IPS-18c (cell line): ENCODE measurements at regions not wholly inside any gene's neighbourhood (a gene's known extent, or its start where the extent isn't known, plus 50 kb on each side); places are given as distances from the start of the nearest gene placed in this dataset.

Source experiments
- H3K4me3 ChIP-seq: 2 replicates; pipeline ENCODE4 v1.7.0; 2013; ENCODE audit warnings: low read depth, mild to moderate bottlenecking, low read length, moderate library complexity; ENCODE audit not compliant: insufficient read depth
- H3K9me3 ChIP-seq: one replicate; pipeline ENCODE4 v1.6.1; 2013; ENCODE audit warnings: mild to moderate bottlenecking, low read length, moderate library complexity; ENCODE audit not compliant: control insufficient read depth, insufficient read depth

DNA sequence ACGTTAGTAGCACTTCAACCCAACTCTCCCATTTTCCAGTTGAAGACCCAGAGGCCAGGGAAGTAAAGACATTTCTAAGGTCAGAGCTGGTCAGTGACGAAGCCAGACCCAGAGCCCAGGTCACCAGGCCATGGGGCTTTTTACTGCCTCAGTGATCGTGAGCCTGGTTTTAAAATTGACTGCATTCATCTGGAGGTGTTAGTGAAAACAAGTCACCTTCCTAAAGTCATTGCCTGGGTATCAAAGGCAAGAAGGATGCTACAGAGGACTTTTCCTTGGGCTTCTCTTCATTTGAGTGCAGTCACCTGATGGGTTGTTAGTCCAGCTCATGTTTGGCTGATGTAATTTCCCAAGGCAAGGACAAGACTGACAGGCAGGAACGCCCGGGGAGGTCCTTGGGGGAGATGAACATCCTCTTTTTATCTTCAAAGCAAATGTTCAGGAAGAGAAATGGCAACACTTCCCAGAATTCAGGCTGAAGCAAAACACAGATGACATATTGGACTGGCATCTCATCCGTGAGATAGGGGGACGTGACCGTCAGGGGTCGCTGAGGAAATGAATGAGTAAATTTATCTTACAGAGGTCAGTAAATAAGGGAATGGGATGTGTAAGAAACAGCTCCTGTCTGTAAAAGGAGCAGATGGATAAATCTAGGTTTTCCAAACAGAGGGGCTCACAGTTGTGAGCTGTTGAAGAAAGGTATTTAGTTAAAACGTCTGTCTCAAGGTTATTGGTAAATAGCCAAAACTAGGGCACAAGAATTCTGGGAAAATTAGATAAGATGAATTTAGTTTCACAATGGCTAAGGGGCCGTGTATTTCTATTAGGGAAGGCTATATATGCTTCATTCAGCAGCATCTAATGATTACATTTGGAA lies 201.2 kb downstream of the OPA1 start:
- no peak overlapping the region for H3K4me3 ChIP-seq
- no peaks in the 10 kb centered on the region for H3K9me3 ChIP-seq

DNA sequence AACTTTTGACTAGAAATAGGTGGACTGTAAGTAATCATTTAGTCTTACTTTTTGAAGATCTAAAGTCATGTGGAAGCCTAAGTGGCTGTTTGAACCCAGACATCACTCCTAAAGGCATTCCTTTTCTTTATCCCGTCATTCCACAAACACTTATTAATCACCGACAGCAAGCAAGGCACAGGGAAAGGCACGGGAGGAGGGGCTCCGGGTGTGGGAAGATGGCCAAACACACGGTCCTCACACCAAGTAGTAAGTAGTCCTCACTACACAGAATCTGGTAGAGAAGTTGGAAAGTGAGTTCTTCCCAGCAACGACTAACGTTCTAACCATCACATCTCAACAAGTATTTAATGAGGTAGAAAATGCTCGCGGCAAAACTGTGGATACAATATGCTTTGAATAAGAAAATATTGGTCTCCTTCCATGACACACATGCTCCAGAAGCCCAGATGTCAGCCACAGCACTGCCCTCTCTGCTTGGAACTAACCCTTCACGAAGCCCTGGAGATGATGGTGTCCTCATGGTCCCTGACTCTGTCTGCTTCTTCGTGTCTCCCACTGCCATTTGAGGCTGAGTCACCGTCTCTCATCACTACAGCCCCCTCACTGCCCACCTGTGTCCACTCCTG lies 202.2 kb downstream of the OPA1 start:
- Histone ChIP-seq H3K4me3 (no peak overlapping the region), H3K9me3 (no peaks in the 10 kb centered on the region)

DNA sequence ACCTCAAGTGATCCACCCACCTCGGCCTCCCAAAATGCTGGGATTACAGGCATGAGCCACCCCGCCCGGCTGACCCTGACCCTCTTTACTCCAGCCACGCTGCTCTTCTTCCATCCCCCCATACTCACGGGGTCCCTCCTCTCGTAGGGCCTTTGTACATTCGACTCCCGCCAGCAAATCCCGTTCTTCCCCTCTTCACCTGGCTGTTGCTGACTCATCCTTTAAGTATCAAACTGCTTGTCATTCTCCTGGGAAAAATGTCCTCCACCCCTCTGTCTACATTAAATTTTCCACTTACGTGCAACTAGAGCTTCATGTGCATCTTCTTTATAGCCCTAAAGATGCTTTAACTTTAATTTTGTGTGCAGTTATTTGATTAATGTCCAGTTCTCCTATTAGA lies 203.1 kb downstream of the OPA1 start:
- H3K4me3 ChIP-seq: no peak overlapping the region
- no peaks in the 10 kb centered on the region for H3K9me3 ChIP-seq

DNA sequence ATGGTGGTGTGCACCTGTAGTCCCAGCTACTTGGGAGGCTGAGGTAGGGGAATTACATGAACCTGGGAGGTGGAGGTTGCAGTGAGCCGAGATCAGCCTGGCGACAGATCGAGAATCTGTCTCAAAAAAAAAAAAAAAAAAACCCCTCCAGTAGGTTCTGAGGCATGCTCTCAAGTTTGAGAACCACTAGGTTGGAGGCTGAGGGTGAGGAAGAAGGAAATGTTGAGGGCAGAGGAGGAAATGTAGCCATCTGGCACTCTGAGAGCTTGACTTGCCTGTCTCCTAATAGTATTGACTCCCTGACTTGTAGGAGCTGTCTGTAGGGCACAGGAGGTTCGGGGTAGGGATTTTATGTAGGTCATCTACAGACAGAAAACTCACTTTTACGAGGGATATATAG lies 204.6 kb downstream of the OPA1 start:
- H3K4me3 ChIP-seq: no peak overlapping the region
- H3K9me3 ChIP-seq: no peaks in the 10 kb centered on the region

DNA sequence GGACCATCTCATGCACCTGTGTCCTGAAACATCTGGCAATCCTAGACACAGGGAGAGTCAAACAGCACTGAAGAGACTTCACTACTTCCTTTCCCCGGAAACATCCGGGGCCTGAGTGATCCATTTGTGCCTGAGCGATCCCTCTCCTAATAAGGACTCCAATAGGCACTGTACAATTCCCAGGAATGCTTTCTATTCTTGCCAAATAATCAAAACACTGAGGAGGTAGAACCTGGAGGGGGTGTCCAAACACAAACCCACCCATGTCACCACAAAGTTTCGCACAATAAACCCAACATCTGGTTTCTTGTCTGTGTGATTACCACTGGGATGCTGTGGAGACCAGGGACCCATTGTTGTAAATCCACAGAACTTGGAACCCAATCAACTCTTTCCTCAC lies 205.0 kb downstream of the OPA1 start:
- H3K9me3 ChIP-seq: no peaks in the 10 kb centered on the region

DNA sequence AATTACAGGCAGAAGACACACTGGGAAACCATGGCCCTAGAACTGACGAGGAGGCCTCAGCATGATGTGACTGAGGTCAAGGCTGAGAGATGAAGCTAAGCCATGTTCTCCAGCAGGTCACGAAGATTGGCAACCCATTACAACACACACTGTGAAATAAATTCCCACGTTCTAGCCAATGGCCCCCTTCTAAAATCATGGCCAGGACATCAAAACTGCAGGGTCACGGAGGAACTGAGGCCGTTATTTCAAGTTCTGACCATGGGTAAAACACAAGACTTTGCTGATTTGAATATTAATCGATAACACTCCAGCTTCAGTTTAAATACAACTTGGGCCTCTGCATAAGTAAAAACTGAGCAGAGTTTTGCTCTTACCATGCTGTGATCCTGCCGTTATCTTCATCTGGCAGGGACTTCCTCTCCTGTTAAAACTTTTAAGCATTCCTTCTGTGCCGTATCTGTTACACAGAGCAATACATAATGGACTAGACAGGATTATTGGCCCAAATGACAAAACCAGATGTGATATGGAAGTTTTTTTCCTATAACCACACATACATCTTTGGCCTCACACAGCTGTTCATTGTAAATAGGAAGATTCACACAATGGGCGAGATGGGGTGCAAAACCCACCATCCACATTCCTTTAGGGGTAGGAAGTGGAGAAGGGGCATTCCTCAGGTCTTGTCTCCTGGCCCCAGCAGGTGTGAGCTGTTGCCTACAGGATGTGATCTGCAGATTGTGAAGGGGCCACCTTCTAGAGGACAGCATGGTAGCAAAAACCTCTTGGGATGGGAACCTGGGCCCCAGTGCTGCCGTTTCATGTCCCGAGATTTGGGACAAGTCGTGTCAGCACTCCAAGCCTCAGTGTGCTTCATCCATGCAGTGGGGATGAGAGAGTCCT lies 207.4 kb downstream of the OPA1 start:
- H3K4me3 ChIP-seq: no peak overlapping the region
- H3K9me3 ChIP-seq: no peaks in the 10 kb centered on the region

More for the DNA sequence above, 205.0 kb downstream of the OPA1 start:
- H3K4me3 ChIP-seq: no peak overlapping the region

DNA sequence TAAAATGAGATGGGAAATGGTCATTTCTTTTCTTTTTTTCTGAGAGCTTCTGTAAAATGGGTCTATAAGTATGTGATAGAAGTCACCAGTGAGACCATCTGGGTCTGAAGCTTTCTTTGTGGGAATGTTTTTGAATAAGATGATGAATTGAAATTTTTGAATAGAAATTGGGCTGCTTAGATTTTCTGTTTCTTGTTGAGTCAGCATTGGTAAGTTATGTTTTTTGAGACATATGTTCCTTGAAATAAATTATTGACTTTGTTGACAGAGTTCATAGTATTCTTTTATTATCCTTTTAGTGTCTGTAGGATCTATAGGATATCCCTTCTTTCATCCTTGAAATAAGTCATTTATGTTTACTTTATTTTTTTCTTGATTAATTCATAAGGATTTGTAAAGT lies 208.1 kb downstream of the OPA1 start:
- H3K4me3 ChIP-seq: no peak overlapping the region
- H3K9me3 ChIP-seq: no peaks in the 10 kb centered on the region

DNA sequence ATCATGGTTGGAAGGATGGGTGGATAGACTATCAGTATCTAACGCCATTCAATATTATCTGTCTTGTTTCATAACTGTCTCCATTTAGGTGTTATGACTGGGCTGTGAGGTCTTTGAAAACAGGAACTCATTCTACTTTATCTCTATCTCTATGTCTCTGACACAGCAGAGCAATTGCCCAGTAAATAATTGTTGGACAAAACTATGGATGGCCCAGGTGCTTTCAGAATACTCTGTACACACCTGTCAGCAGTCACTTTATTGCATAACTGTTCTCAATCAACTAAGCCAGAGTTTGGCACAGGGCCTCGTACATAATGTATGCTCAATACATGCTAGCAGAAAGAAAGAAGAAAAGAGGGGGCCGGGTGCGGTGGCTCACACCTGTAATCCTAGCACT lies 210.3 kb downstream of the OPA1 start:
- Histone ChIP-seq H3K9me3 (no peaks in the 10 kb centered on the region), H3K4me3 (no peak overlapping the region)

DNA sequence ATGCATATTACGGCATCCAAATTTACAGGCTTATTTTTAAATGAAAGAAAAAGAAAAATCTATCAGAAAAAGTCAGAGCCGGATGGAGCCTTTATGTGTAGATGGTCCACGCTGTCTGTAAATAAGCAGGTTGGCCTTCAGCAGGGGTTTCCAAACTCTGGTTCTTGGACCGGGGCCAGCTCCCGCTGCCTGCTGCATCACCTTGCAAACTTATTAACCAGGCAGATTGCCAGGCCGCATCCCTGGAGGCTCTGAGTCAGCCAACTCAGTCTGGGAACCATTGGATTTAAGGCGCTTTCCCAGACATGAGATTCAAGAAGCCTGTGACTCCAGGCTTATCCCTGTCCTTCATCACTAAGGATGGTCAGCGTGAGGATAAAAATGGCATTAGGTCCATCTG lies 212.4 kb downstream of the OPA1 start:
- H3K9me3 ChIP-seq: no peaks in the 10 kb centered on the region
- no peak overlapping the region for H3K4me3 ChIP-seq

DNA sequence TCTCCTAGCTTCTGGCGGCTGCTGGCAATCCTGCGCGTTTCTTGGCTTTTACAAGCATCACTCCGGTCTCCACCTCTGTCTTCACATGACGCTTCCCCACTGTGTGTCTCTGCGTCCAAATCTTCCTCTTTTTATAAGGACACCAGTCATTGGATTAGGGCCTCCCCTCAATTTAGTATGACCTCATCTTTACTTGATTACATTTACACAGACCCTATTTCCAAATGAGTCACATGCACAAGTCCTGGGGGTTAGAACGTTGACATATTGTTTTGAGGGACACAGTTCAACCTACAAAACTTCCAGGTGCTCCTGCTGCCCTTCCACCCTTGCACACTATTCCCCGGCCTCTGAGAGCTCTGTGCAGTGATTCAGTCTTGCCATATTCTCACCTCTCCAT lies 215.3 kb downstream of the OPA1 start:
- no peak overlapping the region for H3K4me3 ChIP-seq
- H3K9me3 ChIP-seq: no peaks in the 10 kb centered on the region

DNA sequence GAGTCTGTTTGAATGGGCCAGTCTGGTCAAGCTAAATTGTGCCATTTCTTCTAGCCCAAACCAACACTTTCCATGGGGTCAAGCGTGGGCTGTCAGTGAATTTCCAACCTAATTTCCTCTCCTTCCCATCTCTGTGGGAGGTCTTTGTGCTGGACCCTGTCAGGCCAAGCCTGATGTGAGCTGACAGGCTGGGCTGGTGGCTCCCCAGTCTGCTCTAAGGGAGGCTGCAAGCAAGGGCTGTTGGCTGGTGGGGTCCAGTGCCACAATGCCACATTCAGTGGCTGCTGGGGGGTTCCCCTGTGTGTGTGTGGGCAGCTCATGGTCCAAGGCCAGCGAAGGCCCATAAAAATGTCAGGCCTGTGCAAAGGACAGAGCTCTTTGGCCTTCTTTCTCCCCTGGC lies 216.1 kb downstream of the OPA1 start:
- Histone ChIP-seq H3K9me3 (no peaks in the 10 kb centered on the region), H3K4me3 (no peak overlapping the region)

DNA sequence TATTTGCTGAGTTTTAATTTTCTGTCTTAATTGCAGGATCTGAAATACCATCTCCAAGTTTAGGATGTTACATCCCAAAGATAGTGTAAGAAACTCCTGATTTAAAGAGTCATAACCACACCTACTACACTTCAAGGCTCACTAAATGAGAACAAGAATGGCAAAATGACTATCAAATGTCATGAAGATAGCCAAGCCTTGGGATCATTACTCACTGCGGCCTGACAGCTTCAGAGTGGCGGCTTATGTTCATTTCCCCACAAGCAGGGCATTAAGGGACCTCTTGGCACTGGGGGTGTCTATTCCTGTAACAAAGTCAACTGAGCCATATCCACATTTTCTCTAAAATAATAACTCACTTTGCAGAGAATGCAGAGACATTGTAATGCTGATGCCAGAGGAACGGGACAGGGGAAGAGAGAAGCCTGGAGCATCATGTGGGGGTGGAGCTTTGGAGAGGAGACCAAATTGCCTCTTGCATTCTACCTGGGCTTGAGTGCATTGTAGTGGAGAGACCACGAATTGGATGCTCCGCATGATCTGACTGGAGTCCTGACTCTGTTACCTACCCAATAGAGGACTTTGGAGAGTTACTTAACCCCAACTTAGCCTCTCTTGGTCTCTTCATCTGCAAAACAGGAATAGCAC lies 219.2 kb downstream of the OPA1 start:
- Histone ChIP-seq H3K9me3 (no peaks in the 10 kb centered on the region), H3K4me3 (no peak overlapping the region)

DNA sequence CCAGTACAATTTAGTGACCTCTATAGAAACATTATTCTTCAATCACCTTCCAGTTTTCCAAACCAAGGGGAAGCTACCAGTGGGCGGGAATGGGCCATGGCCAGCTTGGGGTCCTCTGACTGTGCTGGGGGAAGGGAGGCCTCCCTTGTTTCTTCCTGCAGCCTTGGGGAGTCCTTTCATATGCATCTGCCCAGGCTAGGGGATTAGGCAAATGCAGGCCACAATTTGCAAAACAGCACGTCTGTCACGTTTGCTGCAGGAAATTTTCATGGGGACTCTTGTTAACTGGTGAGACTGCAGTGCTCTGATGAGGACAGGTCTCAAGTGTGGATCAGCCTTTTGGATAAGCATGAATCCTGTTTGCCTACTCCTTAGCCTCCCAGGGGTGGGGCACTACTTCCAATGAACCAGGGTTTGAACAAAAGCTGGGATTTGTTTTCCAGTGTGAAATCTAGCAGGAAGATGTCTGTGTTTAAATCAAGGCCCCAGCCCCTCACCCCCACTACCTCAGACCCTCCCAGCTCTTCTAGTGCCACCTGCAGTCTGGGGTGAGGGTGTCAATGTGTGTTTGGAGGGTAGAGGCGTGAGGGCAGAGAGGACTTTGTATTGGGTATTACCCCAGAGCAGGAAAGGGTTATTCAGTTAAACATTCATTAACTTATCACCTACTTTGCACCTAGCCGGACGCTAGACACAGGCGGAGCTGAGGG lies 219.9 kb downstream of the OPA1 start:
- Histone ChIP-seq H3K9me3 (no peaks in the 10 kb centered on the region), H3K4me3 (no peak overlapping the region)

DNA sequence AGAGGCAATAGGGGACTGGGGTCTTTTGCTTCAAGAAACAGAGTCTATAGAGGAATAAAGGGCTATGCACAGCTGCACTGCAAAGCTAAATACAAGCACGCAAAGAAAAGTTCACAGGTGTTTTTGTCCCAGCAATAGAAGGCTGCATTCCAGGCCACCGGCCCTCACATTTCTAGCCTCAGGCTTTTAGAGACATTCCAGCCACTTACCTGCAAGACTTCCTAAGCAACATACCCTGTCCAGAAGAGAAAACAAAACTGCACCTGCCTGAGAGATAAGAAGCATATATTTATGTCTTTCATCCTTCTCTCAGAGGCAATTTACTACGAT lies 220.5 kb downstream of the OPA1 start:
- H3K4me3 ChIP-seq: no peak overlapping the region
- H3K9me3 ChIP-seq: no peaks in the 10 kb centered on the region

DNA sequence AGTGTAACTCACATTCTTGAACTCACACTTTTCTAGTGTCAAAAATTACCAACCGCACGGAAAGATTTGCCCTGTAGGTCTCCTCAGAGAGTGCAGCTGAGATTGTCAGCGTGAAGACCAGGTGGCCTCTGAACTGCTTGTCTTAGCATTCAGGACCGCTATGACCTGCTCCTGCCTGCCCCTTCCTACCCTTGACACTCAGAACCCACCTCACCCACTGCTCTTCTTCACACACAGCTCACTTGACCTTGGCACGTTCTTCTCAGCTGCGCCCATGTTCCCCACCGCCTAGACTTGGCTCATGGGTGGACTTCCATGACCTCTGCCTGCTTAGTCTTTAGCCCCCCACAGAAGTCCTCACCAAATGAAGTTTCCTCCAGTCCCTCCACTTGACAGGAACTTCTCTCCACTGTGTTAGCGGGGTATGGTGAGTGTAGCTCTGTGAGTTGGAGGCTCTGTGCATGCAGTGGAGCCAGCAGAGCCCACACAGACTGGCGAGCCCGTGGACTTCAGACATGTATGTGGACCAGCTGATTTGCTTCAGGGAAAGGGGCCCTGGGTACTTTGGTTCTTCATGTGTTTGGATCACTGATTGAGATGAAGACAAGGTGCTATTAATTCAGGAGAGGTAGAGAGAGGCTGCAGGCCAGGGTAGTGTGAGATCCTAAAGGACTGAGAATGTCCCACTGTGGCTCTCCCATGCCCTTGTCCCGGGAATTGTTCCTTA lies 221.3 kb downstream of the OPA1 start:
- Histone ChIP-seq H3K9me3 (no peaks in the 10 kb centered on the region), H3K4me3 (no peak overlapping the region)

DNA sequence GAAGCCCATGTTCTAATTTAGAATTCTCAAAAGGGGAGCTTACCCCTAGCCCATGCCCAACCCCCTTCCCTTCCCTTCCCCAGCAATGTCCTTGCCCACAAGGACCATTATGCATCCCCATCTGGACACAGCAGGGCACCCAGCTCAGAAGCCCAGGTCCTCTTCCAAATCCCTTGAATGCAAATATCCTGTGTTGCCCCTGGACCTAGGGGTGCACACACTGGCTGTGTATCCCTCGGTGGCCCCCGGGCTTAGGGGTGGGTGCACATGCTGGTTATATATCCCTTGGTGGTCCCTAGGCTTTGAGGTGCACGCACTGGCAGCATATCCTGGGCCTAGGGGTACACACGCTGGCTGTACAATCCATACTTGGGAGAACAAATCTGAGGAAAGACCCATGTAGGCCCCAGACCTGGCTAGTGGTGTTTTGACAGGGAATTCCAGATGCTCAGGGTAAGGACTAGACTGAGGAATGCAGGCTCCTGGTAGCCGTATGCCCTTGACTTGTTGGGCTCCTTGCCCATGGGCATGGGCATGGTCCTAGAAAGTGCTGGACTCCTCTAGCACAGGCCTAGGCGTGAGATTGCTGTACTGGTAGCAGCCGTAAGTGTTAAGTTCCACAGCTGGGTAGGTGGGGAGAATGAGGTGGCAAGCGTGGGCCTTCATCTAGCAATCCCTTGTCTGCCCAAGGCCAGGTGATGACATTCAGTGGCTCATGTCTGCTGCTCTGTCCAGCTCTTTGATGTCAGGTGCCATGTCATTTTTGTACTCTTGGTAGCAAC lies 222.4 kb downstream of the OPA1 start:
- no peak overlapping the region for H3K4me3 ChIP-seq
- H3K9me3 ChIP-seq: no peaks in the 10 kb centered on the region
